CMK (cell line): ENCODE measurements at regions not wholly inside any gene's neighbourhood (a gene's known extent, or its start where the extent isn't known, plus 50 kb on each side); places are given as distances from the start of the nearest gene placed in this dataset.

ENCODE experiments used
- DNase-seq: peaks from one replicate; pipeline ENCODE4 v3.0.0-alpha.2; 2010; ENCODE audit warnings: low read depth

- DNase-seq: peak; percentile 7
These were observed 517.7 kb upstream of the MYT1L start for GRCh38 chr2:2848621-2849333.

- no peak for DNase-seq
These were observed 517.1 kb upstream of the MYT1L start for GRCh38 chr2:2848198-2848597.

GRCh38 chr2:2847209-2847676 lies 516.2 kb upstream of the MYT1L start:
- DNase-seq: no peak

- DNase-seq: no peak
These were observed 515.5 kb upstream of the MYT1L start for GRCh38 chr2:2846332-2847208.

- no peak for DNase-seq
These were observed 514.8 kb upstream of the MYT1L start for GRCh38 chr2:2845806-2846315.

GRCh38 chr2:2845267-2845666 lies 514.2 kb upstream of the MYT1L start:
- no peak for DNase-seq

- DNase-seq: no peak
These were observed 513.0 kb upstream of the MYT1L start for GRCh38 chr2:2843969-2844548.

- DNase-seq: no peak
These were observed 511.4 kb upstream of the MYT1L start for GRCh38 chr2:2842466-2842865.

- DNase-seq: no peak
These were observed 509.7 kb upstream of the MYT1L start for GRCh38 chr2:2840681-2841300.

GRCh38 chr2:2839782-2840531 lies 508.9 kb upstream of the MYT1L start:
- DNase-seq: no peak

- DNase-seq: no peak
These were observed 508.3 kb upstream of the MYT1L start for GRCh38 chr2:2839393-2839781.

GRCh38 chr2:2838548-2838845 lies 507.4 kb upstream of the MYT1L start:
- no peak for DNase-seq

- no peak for DNase-seq
These were observed 506.9 kb upstream of the MYT1L start for GRCh38 chr2:2837746-2838547.

- no peak for DNase-seq
These were observed 505.4 kb upstream of the MYT1L start for GRCh38 chr2:2836343-2837070.

- no peak for DNase-seq
These were observed 503.6 kb upstream of the MYT1L start for GRCh38 chr2:2834516-2835254.

GRCh38 chr2:2834105-2834504 lies 503.0 kb upstream of the MYT1L start:
- no peak for DNase-seq

- no peak for DNase-seq
These were observed 501.6 kb upstream of the MYT1L start for GRCh38 chr2:2832657-2833056.

- no peak for DNase-seq
These were observed 500.6 kb upstream of the MYT1L start for GRCh38 chr2:2831633-2832032.

- DNase-seq: no peak
These were observed 499.5 kb upstream of the MYT1L start for GRCh38 chr2:2830576-2830975.
